ENCODE measurements at regions not wholly inside any gene's neighbourhood (a gene's known extent, or its start where the extent isn't known, plus 50 kb on each side); places are given as distances from the start of the nearest gene placed in this dataset.
"Not testable (repeated sequence)": the region's sequence is repeated elsewhere in the genome, so short reads cannot be mapped to it uniquely, and the experiment has no call there.

DNA sequence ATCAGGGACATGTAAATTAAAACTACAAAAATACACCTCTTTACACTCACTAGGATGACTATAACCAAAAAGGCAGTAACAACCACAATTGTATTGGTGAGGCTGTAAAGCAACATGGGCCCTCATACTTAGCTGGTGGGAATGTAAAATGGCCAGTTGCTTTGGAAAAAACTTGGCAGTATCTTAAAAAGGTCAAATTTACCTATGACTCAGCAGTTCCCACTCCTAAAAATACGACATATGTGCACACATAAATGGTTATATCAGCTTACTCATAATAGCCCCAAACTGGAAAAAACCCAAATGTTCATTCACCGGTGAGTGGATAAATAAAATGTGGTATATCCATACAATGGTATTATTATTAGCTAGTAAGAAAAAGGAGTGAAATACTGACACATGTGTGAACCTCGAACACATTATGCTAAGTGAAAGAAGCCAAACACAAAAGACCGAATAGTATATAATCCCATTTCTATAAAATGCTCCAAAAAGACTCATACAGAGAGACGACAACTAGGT lies 391.4 kb downstream of the NPIPA8 start:
- no peak for DNase-seq (ENCODE audit: extremely low read depth, low read depth, low spot score)

DNA sequence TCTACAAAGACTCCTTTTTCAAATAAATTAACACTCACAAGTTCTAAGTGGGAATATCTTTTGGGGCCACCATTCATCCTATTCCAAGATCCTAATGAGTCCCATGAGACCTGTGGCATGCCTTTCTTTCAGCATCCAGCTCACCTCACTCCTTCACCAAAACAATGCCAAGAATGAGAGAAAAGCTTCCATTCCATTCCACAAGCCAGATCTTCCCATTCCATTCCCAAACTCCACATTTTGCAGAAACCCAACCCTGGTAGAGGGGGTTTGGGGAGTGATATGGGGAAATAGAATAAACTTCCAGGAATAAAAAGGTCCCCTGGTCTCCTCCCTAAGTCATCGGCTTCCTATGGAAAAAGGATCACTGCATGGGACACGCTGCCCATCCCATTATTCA lies 392.2 kb downstream of the NPIPA8 start:
- no peak for DNase-seq (ENCODE audit: extremely low read depth, low read depth, low spot score)

DNA sequence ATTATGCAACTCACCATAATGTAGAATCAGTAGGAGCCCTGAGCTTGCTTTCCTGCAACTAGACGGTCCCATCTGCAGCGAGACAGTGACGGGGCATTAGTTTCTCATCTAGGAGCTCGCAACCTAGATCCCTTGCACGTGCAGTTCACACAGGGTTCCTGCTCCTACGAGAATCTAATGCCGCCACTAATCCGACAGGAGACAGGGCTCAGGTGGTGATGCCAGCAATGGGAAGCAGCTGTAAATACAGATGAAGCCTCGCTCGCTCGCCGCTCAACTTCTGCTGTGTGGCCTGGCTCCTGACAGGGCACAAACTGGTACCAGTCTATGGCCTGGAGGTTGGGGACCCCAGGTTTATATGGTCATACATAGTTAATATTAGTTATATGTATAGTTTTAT lies 394.5 kb downstream of the NPIPA8 start:
- no peak for DNase-seq (ENCODE audit: extremely low read depth, low read depth, low spot score)

DNA sequence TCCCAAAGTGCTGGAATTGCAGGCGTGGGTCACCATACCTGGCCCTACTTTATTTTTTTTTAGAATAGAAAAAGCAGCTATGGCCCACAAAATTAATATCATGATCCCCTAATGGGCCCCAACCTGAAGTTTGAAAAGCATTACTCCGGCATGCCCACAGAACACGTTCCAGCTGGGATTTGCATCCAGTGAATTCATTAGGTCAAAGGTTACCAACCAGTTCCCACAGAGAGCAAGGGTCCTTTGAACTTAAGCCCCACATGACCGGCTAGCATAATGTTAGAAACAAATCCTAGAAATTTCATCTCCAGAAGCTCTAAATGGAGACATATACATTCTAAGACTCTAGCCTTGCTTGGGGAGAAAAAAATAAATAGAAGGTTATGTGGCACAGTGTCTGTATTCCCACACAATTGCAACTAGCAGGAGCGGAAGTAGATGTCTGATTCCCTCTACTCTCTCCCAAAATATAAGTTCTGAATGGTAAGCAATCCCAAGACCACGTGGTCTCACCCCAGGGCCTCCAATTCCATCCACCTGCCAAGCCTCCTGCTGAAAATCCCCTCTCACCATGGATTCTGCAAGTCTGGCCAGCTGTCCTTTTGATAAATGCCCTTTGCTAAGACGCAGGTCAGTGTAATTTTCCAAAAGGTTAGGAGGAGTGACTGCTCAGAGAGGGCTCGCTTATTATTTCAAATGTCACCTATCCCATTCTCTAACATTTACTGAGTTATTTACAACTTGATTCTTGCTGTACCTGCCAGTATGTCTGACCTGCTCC lies 395.8 kb downstream of the NPIPA8 start:
- DNase-seq (ENCODE audit: extremely low read depth, low read depth, low spot score): no peak

DNA sequence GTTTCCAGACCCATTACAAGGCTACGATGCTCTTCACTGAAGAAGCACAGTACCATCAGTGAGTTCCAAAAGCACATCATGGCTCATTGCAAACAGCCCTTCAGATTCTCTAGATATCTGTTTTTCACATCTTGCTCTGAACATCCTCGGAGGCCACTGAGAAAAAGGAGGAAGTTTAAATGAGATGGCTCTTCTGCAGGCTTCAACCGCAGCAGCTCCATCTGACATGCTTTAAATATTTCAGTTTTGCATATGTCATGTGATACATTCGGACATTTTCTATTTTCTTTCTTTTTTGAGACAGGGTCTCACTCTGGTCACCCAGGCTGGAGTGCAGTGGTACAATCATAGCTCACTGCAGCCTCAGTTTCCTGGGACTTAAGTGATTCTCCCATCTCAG lies 396.8 kb downstream of the NPIPA8 start:
- no peak for DNase-seq (ENCODE audit: extremely low read depth, low read depth, low spot score)

DNA sequence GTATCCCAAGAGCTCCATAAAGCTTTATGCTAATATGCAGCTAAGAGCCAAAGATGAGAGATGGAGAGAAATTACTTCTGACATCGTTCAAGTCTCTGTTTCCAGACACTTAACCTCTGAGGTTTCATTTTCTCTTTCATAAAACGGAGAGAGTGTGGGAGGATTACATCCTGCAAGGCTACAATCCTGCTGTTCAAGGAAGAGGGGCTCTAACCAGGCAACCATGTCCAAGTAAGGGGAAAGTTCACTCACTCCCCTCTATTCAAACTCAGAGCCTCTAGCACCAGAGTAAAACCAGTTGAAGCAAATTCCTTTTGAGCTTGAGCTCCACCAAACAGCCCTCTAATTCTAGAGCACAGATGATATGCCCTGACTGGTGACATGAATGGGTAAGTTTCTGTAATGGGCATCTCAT lies 397.4 kb downstream of the NPIPA8 start:
- DNase-seq (ENCODE audit: extremely low read depth, low read depth, low spot score): no peak

DNA sequence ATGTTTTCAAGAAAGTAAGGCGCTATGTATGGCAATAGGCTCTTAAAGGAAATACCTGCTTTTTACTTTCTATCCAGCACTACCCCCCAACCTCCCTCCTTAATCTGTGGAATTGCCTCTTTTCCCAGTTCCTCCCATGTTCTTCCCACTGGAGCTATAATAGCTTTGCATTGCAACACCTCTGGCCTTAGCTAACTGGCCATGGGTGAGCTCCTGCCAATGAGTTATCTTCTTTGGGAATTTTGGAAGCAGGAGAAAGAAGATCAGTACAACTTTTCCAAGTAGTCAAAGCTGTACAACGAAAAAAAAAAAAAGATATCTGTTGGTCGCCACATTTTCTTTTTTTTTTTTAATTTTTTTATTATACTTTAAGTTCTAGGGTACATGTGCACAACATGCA lies 398.0 kb downstream of the NPIPA8 start:
- no peak for DNase-seq (ENCODE audit: extremely low read depth, low read depth, low spot score)

DNA sequence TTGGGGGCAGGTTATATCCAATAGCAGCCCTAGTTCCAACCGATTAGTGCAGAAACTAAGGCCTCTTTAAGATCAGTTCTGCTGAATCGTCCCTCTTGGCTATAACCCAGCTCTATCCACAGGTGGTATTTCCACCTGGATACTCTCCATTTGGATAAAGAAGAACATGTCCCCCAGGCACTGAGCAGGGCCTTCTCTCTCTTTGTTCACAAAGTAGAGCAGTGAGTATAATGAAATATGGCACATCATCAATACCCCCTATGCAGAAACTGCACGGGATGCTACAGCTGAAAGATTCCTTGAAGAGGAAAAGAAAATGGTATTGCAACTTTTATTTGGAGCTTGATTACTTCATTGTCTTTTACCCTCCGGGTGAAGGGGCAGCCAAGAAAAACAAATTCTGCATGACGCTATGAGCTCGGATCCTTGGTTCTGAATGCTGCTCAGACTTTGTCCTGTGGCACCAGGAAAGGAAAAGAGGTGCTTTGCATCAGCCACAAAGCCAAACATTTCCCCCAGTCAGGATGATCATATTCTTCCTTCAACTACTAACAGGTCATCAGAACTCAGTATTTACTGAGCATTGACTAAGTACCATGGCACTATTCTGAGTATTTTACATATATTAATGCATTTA lies 399.7 kb downstream of the NPIPA8 start:
- DNase-seq (ENCODE audit: extremely low read depth, low read depth, low spot score): no peak

DNA sequence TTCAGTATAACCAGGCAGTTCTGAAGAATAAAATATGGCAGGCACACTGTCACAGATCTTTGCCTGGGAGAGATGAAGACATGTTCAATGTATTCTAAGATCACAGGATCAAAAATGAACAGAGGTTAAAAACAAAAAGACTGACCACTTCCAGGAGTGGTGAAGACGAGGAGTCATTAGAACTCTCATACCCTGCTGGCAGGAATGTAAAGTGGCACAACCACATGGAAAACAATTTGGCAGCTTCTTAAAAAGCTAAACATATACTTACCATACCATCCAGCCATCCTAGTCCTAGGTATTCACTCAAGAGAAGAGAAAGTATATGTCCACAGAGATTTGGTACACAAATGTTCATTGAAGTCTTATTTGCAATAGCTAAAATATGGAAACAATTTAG lies 406.3 kb downstream of the NPIPA8 start:
- no peak for DNase-seq (ENCODE audit: extremely low read depth, low read depth, low spot score)

DNA sequence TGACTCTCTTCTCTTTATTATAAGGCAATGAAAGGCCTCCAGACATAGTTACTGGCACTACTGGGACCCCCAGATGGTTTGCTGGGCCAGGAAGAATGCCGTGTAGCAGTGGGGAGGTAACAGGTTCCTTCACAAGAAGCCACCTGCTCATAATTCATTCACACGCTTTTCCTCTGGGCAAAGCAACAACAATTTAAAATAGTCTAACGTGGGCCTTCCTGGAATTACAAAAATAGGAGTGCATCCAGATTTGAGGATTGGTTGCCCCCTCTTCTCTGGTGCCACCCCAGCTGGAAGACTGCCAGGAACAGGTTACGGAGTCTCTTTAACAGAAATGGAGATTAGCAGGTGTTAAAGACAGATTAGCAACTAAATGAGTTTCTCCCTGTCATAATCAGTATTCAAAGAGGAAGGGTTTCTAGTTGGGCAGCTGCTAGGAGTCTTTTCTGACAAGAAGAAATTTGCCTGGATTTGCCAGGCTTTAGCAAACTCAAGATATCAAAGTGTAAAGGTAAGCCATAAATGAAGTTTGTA lies 409.6 kb downstream of the NPIPA8 start:
- no peak for DNase-seq (ENCODE audit: extremely low read depth, low read depth, low spot score)

DNA sequence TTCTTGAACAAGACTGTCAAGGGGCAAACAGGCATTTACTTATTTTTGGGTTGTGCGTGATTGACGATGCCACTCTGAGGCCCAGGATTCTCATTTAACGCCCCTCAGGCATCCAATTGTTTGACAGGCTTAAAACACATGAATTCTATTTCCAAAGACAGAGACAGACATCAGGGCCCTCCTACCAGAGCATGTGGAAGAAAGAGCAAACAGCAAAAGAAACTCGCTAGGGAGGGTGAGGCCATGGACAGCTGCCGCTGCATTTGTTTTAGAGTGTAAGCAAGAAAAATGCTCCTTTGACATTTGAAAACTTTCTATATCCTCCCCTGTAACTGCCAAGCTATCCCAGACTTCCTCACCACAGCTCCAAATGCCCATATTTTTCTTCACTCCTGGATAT lies 410.1 kb downstream of the NPIPA8 start:
- no peak for DNase-seq (ENCODE audit: extremely low read depth, low read depth, low spot score)

DNA sequence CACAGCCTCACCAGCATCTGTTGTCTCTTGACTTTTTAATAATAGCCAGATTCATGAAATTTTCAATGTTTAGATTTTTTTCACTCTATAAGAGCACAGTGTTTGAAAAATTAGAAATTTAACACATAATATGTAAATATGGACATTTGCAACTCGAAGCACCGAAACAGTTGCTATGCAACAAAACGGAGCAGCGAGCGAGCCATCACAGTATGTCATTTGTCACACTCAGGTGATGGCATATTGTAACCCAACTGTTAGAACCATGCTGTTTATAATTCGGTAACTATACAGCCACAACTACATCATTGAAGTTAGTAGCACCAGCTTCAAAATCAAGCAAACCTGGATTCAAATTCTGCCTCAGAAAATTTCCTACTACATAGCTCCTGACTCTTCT lies 410.8 kb downstream of the NPIPA8 start:
- no peak for DNase-seq (ENCODE audit: extremely low read depth, low read depth, low spot score)

DNA sequence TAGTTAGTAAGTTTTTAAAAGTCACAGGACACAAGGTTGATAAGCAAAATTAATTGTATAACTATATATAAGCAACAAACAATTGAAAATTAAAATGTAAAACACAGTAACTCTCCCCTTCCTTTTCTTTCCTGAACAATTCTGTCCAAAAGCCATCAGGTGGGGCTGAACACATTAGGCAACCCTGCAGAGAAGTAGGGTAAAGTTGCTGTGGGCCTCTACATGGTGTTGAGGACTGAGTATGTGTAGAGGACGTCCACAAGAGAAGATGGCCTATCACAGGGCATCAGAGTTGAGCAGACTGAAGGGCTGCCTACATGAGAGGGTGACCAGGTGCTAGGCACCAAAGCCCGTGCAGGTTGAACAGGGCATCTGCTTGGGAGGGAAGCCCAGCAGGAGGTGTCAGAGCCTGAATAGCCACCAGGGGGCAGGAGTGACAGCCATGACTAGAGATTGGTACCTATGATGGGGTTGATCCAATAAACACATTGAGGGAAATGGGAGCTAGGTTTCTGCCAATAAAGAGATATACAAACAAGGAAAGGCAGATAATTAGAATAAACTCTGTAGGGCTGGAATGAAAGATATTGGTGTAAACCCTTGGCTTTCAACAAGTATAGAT lies 415.1 kb downstream of the NPIPA8 start:
- DNase-seq (ENCODE audit: extremely low read depth, low read depth, low spot score): no peak

DNA sequence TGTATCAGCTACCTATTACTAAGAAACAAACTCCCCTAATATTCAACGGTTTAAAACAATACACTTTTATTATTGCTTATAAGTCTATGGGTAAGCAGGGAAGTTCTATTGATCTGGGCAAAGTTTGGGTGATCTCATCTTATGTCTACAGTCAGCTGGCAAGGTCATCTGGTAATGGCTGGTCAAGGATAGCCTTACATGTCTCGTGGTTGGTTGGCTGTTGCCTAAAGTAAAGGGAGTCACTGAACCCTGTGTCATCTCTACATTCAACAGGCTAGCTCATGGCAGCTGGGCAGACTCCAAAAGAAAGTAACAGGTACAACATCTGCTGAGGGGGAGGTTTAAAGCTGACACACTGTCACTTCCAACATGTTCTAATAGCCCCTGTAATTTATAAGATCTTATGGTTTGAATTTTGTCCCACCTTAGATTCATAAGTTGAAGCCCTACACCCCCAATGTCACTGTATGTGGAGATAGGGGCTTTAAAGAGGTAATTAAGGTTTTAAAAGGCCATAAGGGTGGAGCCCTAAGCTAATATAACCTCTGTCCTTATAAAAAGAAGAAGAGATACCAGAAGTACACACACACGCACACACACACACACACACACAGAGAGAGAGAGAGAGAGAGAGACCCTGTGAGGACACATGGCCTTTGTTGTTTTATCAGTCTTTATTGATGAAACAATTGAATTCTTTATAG lies 419.1 kb downstream of the NPIPA8 start:
- no peak for DNase-seq (ENCODE audit: extremely low read depth, low read depth, low spot score)

DNA sequence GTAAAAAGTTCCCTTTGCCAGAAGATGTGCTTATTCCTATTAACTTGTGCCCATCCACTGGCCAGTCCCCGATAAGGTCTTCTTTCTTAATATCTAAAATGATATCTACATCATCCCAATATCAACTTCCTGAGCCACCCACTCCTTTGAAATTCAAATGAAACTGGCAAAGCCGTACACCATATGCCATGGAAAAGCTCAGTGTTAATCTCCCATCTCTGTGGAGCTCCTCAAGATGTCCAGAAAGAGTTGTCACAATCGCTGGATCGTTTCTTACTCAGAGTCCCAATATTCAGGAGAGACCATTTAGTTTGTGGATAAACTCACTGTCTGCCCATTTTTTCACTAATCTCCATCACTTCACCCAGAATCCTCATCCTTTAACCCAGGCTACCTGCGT lies 420.7 kb downstream of the NPIPA8 start:
- no peak for DNase-seq (ENCODE audit: extremely low read depth, low read depth, low spot score)

DNA sequence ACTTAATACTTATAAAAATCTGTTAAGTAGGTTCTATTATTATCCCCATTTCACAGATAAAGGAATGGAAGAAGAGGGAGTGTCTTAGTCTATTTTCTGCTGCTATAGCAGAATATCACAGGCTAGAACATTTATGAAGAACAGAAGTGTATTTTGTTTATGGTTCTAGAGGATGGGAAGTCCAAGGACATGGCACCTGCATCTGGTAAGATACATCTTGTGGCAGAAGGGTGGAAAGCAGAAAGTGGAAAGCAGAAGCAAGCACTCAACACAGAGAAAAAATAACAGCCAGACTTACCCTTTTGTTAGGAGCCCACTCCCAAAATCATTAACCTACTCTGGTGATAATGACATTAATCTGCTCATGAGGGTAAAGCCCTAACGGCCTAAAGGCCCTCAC lies 422.4 kb downstream of the NPIPA8 start:
- DNase-seq (ENCODE audit: extremely low read depth, low read depth, low spot score): no peak

DNA sequence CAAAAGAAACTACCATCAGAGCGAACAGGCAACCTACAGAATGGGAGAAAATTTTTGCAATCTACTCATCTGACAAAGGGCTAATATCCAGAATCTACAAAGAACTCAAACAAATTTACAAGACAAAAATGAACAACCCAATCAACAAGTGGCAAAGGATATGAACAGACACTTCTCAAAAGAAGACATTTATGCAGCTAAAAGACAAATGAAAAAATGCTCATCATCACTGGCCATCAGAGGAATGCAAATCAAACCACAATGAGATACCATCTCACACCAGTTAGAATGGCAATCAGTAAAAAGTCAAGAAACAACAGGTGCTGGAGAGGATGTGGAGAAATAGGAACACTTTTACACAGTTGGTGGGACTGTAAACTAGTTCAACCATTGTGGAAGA lies 425.0 kb downstream of the NPIPA8 start:
- DNase-seq (ENCODE audit: extremely low read depth, low read depth, low spot score): not testable (repeated sequence)

DNA sequence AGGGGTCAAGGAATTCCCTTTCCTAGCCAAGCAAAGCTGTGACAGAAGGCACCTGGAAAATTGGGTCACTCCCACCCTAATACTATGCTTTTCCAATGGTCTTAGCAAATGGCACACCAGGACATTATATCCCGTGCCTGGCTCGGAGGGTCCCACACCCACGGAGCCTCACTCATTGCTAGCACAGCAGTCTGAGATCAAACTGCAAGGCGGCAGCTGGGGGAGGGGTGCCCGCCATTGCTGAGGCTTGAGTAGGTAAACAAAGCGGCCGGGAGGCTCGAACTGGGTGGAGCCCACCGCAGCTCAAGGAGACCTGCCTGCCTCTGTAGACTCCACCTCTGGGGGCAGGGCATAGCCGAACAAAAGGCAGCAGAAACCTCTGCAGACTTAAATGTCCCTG lies 429.9 kb downstream of the NPIPA8 start:
- DNase-seq (ENCODE audit: extremely low read depth, low read depth, low spot score): not testable (repeated sequence)

DNA sequence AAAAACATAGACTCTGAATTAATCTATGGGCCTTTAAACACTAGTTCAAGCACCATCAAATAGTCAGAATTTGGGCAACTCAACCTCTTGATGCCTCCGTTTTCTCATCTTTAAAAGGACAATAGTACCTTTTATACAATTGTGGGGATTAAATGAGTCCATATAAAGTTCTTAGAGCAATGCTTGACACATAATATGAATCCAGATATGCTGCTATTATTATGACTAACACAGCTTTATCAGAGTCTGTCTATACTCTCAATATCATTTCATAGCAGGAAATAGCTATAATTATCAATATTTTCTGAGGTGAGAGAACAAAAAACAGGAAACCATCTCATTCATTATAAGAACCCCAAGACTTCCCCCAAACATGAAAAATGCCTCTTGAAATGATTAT lies 430.5 kb upstream of the XYLT1 start:
- no peak for DNase-seq (ENCODE audit: extremely low read depth, low read depth, low spot score)

DNA sequence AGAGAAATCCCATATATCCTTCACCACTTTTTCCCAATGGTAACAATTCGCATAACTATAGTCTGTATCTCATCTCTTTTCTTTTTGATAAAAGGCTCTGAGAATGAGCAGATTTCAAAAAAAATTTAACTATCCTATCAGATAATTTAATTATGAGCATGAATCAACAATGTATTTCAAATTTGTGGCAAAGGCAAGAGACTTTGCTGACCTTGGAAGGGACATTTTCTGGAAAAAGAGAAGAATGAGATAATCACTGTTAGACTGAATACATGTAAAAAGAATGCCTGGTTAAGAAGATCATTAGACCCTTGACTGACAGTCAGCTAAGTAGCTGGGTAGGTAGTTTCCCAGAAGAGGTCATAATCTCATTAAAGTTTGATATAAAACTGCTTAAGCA lies 428.4 kb upstream of the XYLT1 start:
- no peak for DNase-seq (ENCODE audit: extremely low read depth, low read depth, low spot score)

DNA sequence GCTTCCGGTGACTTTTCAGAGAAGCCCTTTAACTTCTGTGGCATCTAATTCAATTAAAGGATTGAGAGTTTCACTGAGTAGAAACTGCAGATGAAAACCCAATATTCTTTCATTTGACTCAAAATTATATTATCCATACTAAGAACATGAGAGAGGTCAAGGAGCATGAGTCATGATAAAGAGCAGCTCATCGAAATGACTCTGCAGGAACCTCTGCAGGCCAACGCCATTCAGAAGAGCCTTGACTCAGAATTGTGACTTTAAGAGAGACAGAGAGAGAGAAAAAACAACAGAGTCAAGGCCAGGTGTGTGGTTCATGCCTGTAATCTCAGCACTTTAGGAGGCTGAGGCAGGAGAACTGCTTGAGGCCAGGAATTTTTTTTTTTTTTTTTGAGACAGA lies 417.2 kb upstream of the XYLT1 start:
- no peak for DNase-seq (ENCODE audit: extremely low read depth, low read depth, low spot score)

Measured in glomerular endothelial cell (primary cell).